NCI-H2107 (cell line): ENCODE measurements at regions not wholly inside any gene's neighbourhood (a gene's known extent, or its start where the extent isn't known, plus 50 kb on each side); places are given as distances from the start of the nearest gene placed in this dataset.

Source experiments
- DNase-seq: peaks from one replicate; lab custom pipeline; 2025; lab: John Stamatoyannopoulos, UW

GRCh38 chr10:131802996-131803395 is 97.8 kb upstream of the PPP2R2D start:
- no peak for DNase-seq

- DNase-seq: no peak
These were observed 96.9 kb upstream of the PPP2R2D start for GRCh38 chr10:131803860-131804425.

- no peak for DNase-seq
These were observed 96.1 kb upstream of the PPP2R2D start for GRCh38 chr10:131804551-131805295.

GRCh38 chr10:131805696-131806095 is 95.1 kb upstream of the PPP2R2D start:
- no peak for DNase-seq

GRCh38 chr10:131806146-131806545 is 94.7 kb upstream of the PPP2R2D start:
- DNase-seq: no peak

GRCh38 chr10:131806646-131807317 is 94.0 kb upstream of the PPP2R2D start:
- no peak for DNase-seq

GRCh38 chr10:131808370-131808930 is 92.4 kb upstream of the PPP2R2D start:
- no peak for DNase-seq

GRCh38 chr10:131810036-131810804 is 90.6 kb upstream of the PPP2R2D start:
- no peak for DNase-seq

- DNase-seq: no peak
These were observed 89.8 kb upstream of the PPP2R2D start for GRCh38 chr10:131810805-131811629.

GRCh38 chr10:131811630-131812403 is 89.0 kb upstream of the PPP2R2D start:
- no peak for DNase-seq

- no peak for DNase-seq
These were observed 87.8 kb upstream of the PPP2R2D start for GRCh38 chr10:131812736-131813604.

GRCh38 chr10:131814567-131815265 is 86.1 kb upstream of the PPP2R2D start:
- no peak for DNase-seq

GRCh38 chr10:131815266-131816156 is 85.3 kb upstream of the PPP2R2D start:
- DNase-seq: no peak

GRCh38 chr10:131816157-131816775 is 84.5 kb upstream of the PPP2R2D start:
- DNase-seq: no peak

GRCh38 chr10:131816941-131817700 is 83.7 kb upstream of the PPP2R2D start:
- no peak for DNase-seq

GRCh38 chr10:131817866-131818509 is 82.8 kb upstream of the PPP2R2D start:
- DNase-seq: no peak
